NCI-H2171 (cell line): ENCODE measurements at regions not wholly inside any gene's neighbourhood (a gene's known extent, or its start where the extent isn't known, plus 50 kb on each side); places are given as distances from the start of the nearest gene placed in this dataset.
"Not testable (repeated sequence)": the region's sequence is repeated elsewhere in the genome, so short reads cannot be mapped to it uniquely, and the experiment has no call there.

Experiments used
- DNase-seq: peaks from one replicate; lab custom pipeline; 2025; lab: John Stamatoyannopoulos, UW

- no peak for DNase-seq
Observed at GRCh38 chr17:52892334-52892733, 733.8 kb upstream of the CA10 start.

- no peak for DNase-seq
Observed at GRCh38 chr17:52885882-52886281, 727.4 kb upstream of the CA10 start.

DNA sequence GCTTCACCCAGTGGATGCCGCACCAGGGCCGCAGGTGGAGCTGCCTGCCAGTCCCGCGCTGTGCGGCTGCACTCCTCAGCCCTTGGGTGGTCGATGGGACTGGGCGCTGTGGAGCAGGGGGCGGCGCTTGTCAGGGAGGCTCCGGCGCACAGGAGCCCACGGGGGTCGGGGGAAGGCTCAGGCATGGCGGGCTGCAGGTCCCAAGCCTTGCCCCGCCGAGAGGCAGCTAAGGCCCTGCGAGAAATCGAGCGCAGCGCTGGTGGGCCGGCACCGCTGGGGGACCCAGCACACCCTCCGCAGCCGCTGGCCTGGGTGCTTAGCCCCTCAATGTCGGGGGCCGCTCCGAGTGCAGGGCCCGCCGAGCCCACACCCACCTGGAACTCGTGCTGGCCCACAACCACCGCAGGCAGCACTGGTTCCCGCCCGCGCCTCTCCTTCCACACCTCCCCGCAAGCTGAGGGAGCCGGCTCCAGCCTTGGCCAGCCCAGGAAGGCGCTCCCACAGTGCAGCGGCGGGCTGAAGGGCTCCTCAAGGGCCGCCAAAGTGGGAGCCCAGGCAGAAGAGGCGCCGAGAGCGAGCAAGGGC, 725.5 kb upstream of the CA10 start:
- DNase-seq, result not testable (repeated sequence)

DNA sequence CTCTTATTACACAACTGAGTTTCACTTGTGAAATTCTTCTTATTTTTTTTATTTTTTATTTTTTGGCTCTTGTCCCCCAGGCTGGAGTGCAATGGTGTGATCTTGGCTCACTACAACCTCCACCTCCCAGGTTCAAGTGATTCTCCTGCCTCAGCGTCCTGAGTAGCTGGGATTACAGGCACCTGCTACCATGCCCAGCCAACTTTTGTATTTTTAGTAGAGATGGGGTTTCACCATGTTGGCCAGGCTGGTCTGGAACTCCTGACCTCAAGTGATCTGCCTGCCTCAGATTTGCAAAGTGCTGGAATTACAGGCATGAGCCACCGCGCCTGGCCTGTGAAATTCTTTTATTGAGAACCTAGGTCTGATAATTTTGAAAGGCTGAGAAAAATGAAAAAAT, 688.3 kb upstream of the CA10 start:
- DNase-seq, result not testable (repeated sequence)

DNA sequence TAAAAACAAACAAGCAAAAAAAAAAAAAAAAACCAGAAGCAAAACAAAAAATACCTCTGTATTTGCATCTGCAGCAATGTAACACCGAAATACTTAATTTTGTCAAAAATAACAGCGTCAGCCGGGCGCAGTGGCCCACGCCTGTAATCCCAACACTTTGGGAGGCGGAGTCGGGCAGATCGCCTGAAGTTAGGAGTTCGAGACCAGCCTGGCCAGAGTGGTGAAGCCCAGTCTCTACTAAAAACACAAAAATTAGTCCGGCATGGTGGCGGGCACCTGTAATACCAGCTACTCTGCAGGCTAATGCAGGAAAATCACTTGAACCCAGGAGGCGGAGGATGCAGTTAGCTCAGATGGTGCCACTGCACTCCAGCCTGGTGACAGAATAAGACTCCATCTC, 683.5 kb upstream of the CA10 start:
- DNase-seq, result no peak

GRCh38 chr17:52837492-52837891, 679.0 kb upstream of the CA10 start:
- no peak for DNase-seq

DNA sequence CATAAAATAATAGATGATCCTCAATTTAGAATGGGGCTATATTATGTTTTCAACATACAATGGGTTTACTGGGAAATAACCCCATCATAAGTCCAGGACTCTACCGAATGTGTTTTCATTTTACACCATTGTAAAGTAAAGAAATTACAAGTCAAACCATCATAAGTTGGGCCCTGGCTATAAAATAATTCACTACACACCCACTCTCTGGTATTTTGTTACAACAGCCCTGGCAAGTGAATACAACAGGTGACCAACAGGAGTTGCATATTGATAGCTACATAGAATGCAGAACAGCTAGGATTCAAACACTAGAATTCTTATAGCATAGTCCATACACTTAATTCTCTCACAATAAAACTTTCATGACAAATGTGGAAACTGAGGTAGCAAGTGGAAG, 673.0 kb upstream of the CA10 start:
- no peak for DNase-seq

GRCh38 chr17:52828621-52829020, 670.1 kb upstream of the CA10 start:
- DNase-seq, result no peak

DNA sequence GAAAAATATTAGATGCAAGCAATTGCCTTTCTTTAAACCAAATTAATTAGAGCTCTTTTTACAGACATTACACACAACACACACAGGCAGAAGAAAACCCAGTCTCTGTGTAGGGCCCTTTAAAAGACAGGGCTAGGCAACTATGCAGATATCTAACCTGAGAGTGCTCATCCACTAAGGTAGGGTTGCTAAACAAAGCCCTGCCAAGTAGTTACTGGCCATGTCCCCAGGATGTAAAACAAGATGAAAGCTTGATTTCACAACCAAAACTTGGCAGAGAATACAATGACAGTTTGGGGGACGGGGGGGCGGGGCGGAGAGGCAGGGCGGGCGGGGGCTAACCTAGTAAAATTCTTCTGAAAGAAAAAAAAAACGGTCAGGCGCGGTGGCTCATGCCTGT, 669.0 kb upstream of the CA10 start:
- no peak for DNase-seq

GRCh38 chr17:52824542-52824941, 666.0 kb upstream of the CA10 start:
- no peak for DNase-seq

DNA sequence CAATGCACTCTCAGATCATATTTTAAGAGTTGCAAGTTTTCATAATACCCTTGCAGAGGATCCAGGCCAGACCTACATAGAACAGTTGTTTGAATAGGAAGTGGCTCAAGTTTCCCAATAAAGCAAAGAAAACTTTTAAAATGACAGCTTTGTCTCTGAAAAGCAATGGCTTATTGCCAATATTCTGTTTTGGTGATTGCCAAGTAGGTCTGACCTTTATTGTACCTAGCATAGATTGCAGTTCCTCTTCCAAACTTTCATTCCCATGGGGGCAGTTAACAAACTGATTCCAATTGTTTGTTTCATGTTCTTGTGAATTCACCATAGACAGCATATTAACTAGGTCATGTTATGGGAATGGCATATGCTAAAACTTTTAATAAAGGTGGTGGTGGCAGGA, 664.6 kb upstream of the CA10 start:
- DNase-seq, result no peak

GRCh38 chr17:52790359-52790955, 631.9 kb upstream of the CA10 start:
- no peak for DNase-seq

DNA sequence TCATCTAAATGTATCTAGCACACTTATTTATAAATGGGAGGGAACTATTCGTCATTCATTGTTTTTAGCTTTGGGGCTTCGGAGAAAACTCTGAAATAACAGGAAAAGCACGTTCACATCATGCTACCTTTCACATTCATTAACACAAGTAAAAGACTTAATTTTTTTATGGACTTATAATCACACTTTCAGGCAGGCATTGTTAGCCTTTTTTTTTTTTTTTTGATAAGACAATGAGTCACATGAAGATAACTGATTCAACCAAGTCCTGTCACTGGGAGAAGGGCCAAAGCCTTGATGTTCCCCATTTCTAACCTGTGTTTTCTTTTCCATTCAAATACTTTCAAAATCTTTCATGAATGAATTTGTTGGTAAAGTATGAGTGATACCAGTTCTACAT, 631.3 kb upstream of the CA10 start:
- no peak for DNase-seq

GRCh38 chr17:52776234-52776633, 617.7 kb upstream of the CA10 start:
- no peak for DNase-seq

- no peak for DNase-seq
Observed at GRCh38 chr17:52762794-52763167, 604.3 kb upstream of the CA10 start.

GRCh38 chr17:52762147-52762793, 603.8 kb upstream of the CA10 start:
- DNase-seq, result no peak

- DNase-seq, result no peak
Observed at GRCh38 chr17:52759864-52760263, 601.4 kb upstream of the CA10 start.

DNA sequence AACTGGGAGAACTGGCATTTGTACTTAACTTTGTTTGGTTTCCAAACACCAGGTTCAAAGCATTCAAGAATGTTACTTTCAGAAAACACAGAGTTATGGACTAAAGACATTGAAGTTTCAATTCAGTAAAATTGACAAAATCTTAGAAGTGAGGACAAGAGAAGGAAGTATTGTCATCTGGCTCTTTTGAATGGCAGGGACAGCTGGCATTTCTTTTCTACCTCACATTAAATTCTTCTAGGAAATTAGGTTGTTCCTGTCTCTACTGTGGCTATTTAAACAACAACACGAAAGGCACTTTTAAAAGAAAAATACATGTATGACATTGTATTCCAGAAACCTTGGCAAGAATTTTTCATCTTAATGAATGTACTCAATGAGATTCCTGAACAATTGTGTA, 600.0 kb upstream of the CA10 start:
- no peak for DNase-seq

DNA sequence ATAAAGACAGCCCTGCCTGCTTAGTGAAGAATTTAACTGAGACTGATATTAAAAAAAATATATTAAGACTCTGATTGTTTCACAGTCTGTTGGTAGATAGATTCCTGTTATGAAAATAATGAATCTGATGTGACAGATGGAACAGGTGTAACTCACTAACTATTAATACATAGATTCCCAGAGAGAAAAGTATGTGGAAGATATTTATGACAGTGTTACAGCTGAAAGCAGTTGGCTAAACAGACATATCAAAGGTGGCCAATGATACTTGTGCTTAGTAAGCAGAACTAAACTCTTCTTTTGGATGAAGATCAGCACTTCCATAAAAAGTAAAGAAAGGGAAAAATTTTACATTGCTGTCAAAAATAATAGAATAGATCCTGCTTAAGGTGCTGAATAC, 598.2 kb upstream of the CA10 start:
- no peak for DNase-seq

GRCh38 chr17:52754838-52755237, 596.3 kb upstream of the CA10 start:
- DNase-seq, result no peak

DNA sequence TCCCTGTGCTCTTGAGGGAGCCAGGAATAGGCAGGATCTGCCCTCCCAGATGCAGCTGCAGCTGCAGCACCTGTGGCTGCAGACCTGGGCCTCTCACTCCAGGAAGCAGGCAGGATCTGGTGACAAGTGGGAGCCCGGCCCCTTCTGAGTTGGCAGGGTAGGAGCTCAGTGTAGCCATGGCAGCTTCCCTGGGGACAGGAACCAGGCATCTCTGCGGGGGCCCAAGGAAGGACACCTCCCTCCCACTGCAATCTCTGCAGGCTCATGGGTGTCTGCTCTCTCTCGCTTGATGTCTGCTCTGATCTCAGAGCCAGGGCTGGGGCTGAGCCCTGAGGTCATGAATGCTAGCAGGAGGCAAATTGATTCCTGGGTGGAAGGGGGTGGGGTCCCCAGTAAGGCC, 592.5 kb upstream of the CA10 start:
- DNase-seq, result no peak

DNA sequence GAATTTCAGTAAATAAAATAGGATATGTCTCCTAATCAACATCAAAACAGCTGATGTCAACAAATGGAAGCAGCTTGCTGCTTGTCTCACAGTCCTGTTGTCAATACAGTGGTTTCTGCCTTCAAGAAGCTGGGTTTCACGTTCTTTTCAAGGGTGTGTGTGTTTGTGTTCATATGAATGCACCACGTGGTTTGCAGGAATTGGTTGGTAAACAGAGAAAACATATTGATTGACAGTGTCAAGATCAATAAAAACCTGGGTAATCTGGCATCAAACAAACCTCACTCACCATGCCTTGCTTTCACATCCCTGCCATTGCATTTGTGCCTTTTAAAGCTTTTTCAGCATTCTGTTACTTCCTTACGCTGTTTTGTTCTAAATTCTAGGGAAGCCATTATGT, 585.7 kb upstream of the CA10 start:
- DNase-seq, result no peak

- no peak for DNase-seq
Observed at GRCh38 chr17:52740006-52740405, 581.5 kb upstream of the CA10 start.

DNA sequence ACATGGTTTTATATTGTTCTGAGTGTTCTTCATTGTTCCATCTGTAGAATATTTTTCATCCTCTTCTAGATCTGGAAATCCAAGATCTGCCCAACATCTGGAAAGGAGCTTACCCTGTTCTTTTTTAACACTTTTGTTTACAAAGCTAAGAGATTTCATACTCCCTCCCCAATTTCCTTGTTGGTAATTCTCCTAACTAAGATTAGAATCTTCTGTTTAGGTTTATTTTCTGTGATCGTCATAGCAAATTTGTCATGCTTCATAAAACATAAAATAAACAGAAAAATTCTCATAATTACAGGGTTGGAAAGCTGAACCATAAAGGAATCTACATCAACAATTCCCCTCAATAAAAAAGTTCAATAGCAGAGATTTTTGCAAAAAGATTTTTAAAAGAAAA, 580.3 kb upstream of the CA10 start:
- DNase-seq, result no peak
